Duodenal mucosa (tissue), 2 donors: ENCODE measurements at regions not wholly inside any gene's neighbourhood (a gene's known extent, or its start where the extent isn't known, plus 50 kb on each side); places are given as distances from the start of the nearest gene placed in this dataset.

Source experiments
- H3K27ac ChIP-seq: one replicate; pipeline ENCODE4 v1.7.0; 2013; ENCODE audit warnings: low read depth, low read length
- H3K27me3 ChIP-seq, 2 donors: one replicate each; pipeline ENCODE4 v1.7.0; 2013; ENCODE audit warnings: low read length in 2 of 2, control low read depth in 1 of 2; ENCODE audit not compliant: insufficient read depth in 2 of 2, control insufficient read depth in 1 of 2
- H3K36me3 ChIP-seq, 2 donors: one replicate each; pipeline ENCODE4 v1.7.0; 2013; ENCODE audit warnings: low read length in 2 of 2, control low read depth in 1 of 2; ENCODE audit not compliant: insufficient read depth in 2 of 2, control insufficient read depth in 1 of 2
- H3K4me1 ChIP-seq, 2 donors: one replicate each; pipeline ENCODE4 v1.7.0; 2013; ENCODE audit warnings: low read length in 2 of 2, control low read depth in 1 of 2; ENCODE audit not compliant: insufficient read depth in 2 of 2, control insufficient read depth in 1 of 2
- H3K4me3 ChIP-seq, 2 donors: one replicate each; pipeline ENCODE4 v1.7.0; 2013; ENCODE audit warnings: low read length in 2 of 2, low read depth in 1 of 2
- H3K9ac ChIP-seq, 2 donors: one replicate each; pipeline ENCODE4 v1.7.0; 2013; ENCODE audit warnings: low read length in 2 of 2, low read depth in 1 of 2
- H3K9me3 ChIP-seq, 2 donors: one replicate each; pipeline ENCODE4 v1.7.0; 2013; ENCODE audit warnings: low read length in 2 of 2, control low read depth in 1 of 2; ENCODE audit not compliant: control insufficient read depth in 1 of 2

GRCh38 chr5:174325961-174326360 is 280.5 kb downstream of the NSG2 start:
- Histone ChIP-seq H3K9me3 (no peaks in the 10 kb centered on the region), H3K4me1 (no peaks in the 10 kb centered on the region), H3K27ac (no peak overlapping the region), H3K9ac (no peak overlapping the region), H3K4me3 (no peak overlapping the region), H3K36me3 (no peaks in the 10 kb centered on the region), H3K27me3 (peaks cover 4 to 12% of the 10 kb centered on the region in 2 donors)

- Histone ChIP-seq H3K27me3 (peaks cover 3 to 12% of the 10 kb centered on the region in 2 donors), H3K9me3 (no peaks in the 10 kb centered on the region), H3K4me1 (no peaks in the 10 kb centered on the region), H3K9ac (no peak overlapping the region), H3K27ac (no peak overlapping the region), H3K36me3 (no peaks in the 10 kb centered on the region), H3K4me3 (no peak overlapping the region)
Observed at GRCh38 chr5:174326372-174326771, 280.9 kb downstream of the NSG2 start.

GRCh38 chr5:174327317-174327864 is 281.9 kb downstream of the NSG2 start:
- no peak overlapping the region for H3K27ac ChIP-seq
- no peaks in the 10 kb centered on the region for H3K4me1 ChIP-seq
- H3K27me3 ChIP-seq: peaks cover 0 to 7% of the 10 kb centered on the region in 2 donors

GRCh38 chr5:174327896-174328295 is 282.4 kb downstream of the NSG2 start:
- H3K4me3 ChIP-seq: no peak overlapping the region
- H3K27me3 ChIP-seq: peaks cover 0 to 5% of the 10 kb centered on the region in 2 donors
- H3K36me3 ChIP-seq: no peaks in the 10 kb centered on the region
- H3K9ac ChIP-seq: no peak overlapping the region
- no peaks in the 10 kb centered on the region for H3K4me1 ChIP-seq
- H3K27ac ChIP-seq: no peak overlapping the region
- H3K9me3 ChIP-seq: no peaks in the 10 kb centered on the region

More at GRCh38 chr5:174327317-174327864, 281.9 kb downstream of the NSG2 start:
- H3K4me3 ChIP-seq: no peak overlapping the region
- no peaks in the 10 kb centered on the region for H3K36me3 ChIP-seq
- no peak overlapping the region for H3K9ac ChIP-seq
- H3K9me3 ChIP-seq: no peaks in the 10 kb centered on the region

- Histone ChIP-seq H3K27me3 (peaks cover 0 to 5% of the 10 kb centered on the region in 2 donors), H3K9ac (no peak overlapping the region), H3K27ac (no peak overlapping the region), H3K9me3 (no peaks in the 10 kb centered on the region), H3K4me1 (no peaks in the 10 kb centered on the region), H3K4me3 (no peak overlapping the region), H3K36me3 (no peaks in the 10 kb centered on the region)
Observed at GRCh38 chr5:174328631-174329299, 283.3 kb downstream of the NSG2 start.

DNA sequence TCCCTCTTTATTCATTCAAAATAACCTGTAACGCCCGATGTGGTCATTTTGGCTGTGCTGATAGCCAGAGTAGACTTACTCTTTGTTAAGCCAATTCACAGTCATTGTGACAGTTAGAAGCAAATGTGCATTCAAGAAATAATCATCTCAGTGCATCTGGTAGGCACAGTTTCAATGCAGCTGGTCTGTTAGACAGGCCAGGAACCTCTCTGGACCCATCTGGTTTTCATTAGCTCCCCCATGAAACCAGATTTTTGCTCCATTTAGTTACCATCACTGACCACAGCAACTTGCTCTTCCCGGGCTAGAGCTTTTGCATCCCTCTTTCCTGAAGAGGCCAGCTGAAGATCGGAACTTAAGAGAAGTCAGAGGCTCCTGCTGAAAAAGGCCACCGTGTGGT is 284.2 kb downstream of the NSG2 start:
- no peaks in the 10 kb centered on the region for H3K9me3 ChIP-seq
- H3K4me1 ChIP-seq: no peaks in the 10 kb centered on the region
- H3K27me3 ChIP-seq: peaks cover 0 to 5% of the 10 kb centered on the region in 2 donors
- no peaks in the 10 kb centered on the region for H3K36me3 ChIP-seq
- no peak overlapping the region for H3K27ac ChIP-seq
- no peak overlapping the region for H3K9ac ChIP-seq
- H3K4me3 ChIP-seq: no peak overlapping the region

GRCh38 chr5:174335682-174336364 is 290.3 kb downstream of the NSG2 start:
- Histone ChIP-seq H3K27me3 (peaks cover 3% of the 10 kb centered on the region in 2 donors), H3K4me1 (peaks cover 0 to 8% of the 10 kb centered on the region in 2 donors), H3K4me3 (no peak overlapping the region), H3K27ac (no peak overlapping the region), H3K36me3 (no peaks in the 10 kb centered on the region), H3K9ac (no peak overlapping the region), H3K9me3 (no peaks in the 10 kb centered on the region)

- no peak overlapping the region for H3K4me3 ChIP-seq
- no peak overlapping the region for H3K9ac ChIP-seq
- H3K36me3 ChIP-seq: no peaks in the 10 kb centered on the region
Observed at GRCh38 chr5:174336479-174336878, 291.0 kb downstream of the NSG2 start.

DNA sequence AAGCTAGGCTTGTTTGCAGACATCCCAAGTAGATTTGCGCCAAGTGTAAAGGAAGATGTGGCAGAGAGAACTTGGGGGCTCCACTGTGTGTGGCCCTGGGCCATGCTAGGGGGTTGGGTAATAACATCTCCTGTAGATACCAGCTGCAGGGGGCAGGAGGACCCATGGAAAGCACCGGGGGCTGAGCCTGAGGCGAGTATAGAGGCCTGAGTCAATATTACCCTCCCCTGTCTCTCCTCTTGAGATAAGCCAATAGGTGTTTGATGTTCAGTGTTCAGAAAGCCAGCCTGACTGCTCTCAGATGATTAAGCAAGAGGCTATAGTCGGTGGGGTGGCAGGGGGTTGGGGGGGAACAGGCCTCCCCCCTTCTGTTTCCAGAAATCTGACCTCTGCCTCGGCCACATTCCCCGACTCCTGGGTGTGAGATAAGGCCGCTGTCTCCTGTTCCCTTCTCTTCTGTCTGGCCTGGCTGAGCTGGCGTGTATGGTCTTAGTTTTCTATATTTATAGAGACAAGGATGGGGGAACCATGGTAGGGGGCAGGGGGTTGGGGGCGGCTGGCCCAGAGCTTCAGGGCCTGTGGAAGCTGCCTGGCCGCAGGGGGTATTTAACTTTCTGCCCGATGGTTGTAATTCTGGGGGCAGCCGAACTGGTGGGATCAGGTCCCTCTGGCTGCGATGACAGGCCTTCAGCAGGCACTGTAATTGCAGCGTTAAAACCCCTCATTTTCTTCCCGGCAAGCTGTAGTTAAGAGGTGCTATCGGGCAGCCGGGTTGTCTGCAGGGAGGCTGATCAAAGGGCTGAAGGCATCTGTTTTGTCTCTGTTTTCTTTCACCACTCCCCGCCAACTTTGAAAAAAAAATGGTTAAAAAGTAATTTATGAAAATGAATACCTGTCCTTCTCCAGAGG is 292.0 kb downstream of the NSG2 start:
- Histone ChIP-seq H3K27ac (no peak overlapping the region), H3K27me3 (peaks cover 3% of the 10 kb centered on the region in 2 donors), H3K36me3 (no peaks in the 10 kb centered on the region), H3K9ac (no peak overlapping the region), H3K4me1 (peaks cover 0 to 8% of the 10 kb centered on the region in 2 donors), H3K4me3 (no peak overlapping the region), H3K9me3 (no peaks in the 10 kb centered on the region)

More at GRCh38 chr5:174336479-174336878, 291.0 kb downstream of the NSG2 start:
- peaks cover 0 to 8% of the 10 kb centered on the region in 2 donors for H3K4me1 ChIP-seq
- H3K9me3 ChIP-seq: no peaks in the 10 kb centered on the region
- H3K27ac ChIP-seq: no peak overlapping the region
- H3K27me3 ChIP-seq: peaks cover 3% of the 10 kb centered on the region in 2 donors
